ENCODE measurements at regions not wholly inside any gene's neighbourhood (a gene's known extent, or its start where the extent isn't known, plus 50 kb on each side); places are given as distances from the start of the nearest gene placed in this dataset.

DNA sequence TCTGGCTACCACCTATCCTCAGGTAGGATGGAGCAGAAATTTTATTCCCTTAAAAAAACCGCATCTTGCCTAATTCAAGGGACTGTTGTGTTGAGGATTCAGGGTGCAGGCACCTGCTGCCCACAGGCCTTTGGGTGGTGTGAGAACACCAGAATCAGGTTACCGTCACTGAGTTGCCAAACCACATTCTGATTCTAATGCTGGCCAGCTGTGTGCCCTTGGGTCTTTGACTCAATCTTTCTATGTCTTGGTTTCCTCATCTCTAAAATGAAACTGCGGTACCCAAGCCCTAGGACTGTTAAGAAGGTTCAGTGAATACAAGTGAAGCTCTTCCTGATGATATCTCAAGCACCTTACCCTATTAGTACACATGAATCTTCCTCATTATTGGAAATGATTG is 827.3 kb downstream of the DHX35 start:
- DNase-seq (no peak), ATAC-seq (no peak)
- Histone ChIP-seq H3K27ac (no peak overlapping the region), H3K4me1 (no peaks in the 10 kb centered on the region), H3K4me3 (no peak overlapping the region), H3K27me3 (no peaks in the 10 kb centered on the region), H3K9me3 (no peaks in the 10 kb centered on the region), H3K36me3 (replicated peaks in 1 of 2; ENCODE audit: insufficient read depth in 1 of 2, low read depth in 2 of 2) (no peaks in the 10 kb centered on the region)
- TF ChIP-seq, protein P1, sequence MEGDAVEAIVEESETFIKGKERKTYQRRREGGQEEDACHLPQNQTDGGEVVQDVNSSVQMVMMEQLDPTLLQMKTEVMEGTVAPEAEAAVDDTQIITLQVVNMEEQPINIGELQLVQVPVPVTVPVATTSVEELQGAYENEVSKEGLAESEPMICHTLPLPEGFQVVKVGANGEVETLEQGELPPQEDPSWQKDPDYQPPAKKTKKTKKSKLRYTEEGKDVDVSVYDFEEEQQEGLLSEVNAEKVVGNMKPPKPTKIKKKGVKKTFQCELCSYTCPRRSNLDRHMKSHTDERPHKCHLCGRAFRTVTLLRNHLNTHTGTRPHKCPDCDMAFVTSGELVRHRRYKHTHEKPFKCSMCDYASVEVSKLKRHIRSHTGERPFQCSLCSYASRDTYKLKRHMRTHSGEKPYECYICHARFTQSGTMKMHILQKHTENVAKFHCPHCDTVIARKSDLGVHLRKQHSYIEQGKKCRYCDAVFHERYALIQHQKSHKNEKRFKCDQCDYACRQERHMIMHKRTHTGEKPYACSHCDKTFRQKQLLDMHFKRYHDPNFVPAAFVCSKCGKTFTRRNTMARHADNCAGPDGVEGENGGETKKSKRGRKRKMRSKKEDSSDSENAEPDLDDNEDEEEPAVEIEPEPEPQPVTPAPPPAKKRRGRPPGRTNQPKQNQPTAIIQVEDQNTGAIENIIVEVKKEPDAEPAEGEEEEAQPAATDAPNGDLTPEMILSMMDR (IDR thresholded peaks at IDR 0.05): no peak
- no peak for TF ChIP-seq POLR2A (IDR thresholded peaks at IDR 0.05)
- intact Hi-C loops (cut with DNase I): no loop called here
- WGBS, 2 donors: 85 to 93% methylated on average over 3 of the region's 3 CpGs

DNA sequence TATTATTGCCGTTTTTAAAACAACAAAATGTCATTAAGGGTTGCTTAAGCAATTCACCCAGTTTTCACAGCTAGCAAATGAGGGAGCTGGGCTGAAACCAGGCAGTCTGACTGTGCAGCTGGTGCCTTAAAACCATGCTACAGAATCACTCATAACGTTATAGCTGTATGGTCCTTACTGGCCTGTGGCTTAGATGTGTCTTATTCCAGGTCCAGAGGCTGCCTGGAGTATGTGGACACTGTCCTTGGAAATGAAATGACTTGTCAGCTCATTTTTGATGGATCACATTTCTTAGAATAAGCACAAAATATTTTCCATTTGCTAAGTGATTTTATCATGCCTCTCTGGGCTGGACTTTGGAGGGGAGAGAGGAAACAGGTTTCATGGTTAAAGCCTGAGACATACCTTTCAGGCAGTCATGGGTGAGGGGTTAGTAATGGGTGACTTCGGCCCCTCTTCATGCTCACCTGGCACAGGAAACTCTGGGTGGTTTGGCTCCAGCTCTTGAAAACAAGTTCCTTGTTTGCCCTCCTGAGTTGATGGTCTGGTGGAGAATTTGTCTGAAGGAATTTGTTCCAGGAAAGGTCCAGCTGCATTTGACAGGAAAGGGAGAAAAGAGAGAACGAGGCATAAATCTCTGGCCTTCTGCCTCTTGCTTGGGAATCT is 823.2 kb downstream of the DHX35 start:
- WGBS, 2 donors: 14 to 24% methylated on average over 4 of the region's 4 CpGs
- no peaks in the 10 kb centered on the region for H3K4me1 ChIP-seq
- ATAC-seq (peak; percentile 33), DNase-seq (peak in 1 of 4 donors; percentile 11)
- no peak overlapping the region for H3K4me3 ChIP-seq
- H3K27ac ChIP-seq: peak overlapping the region in 3 of 4 donors; percentile 1 to 22 (median 22)
- TF ChIP-seq, protein P1 (IDR thresholded peaks at IDR 0.05): no peak
- TF ChIP-seq POLR2A (IDR thresholded peaks at IDR 0.05): no peak
- intact Hi-C loops (cut with DNase I): no loop called here
- H3K9me3 ChIP-seq: no peaks in the 10 kb centered on the region
- H3K36me3 ChIP-seq (replicated peaks in 1 of 2; ENCODE audit: insufficient read depth in 1 of 2, low read depth in 2 of 2): no peaks in the 10 kb centered on the region
- no peaks in the 10 kb centered on the region for H3K27me3 ChIP-seq

DNA sequence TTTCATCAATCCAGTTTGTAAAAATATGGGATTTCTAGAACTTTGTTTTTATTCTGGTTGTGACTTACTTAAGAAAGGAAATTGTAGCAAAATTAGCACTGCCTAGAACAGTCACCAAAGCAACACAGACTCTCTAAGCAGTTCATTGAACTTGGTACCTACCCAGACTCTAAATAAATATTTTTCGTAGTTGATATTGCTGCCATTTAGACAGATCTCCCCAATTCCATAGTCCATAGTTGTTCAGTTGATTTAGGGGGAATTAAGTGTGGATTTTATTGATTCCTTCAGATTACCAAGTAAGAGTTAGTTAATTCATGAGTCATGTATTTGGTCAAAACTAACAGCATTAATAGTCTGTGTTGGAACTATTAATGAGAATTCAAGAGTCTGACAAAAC is 822.5 kb downstream of the DHX35 start:
- Histone ChIP-seq H3K27me3 (no peaks in the 10 kb centered on the region), H3K9me3 (no peaks in the 10 kb centered on the region), H3K27ac (peak overlapping the region in 1 of 4 donors; percentile 22), H3K4me1 (no peaks in the 10 kb centered on the region), H3K36me3 (replicated peaks in 1 of 2; ENCODE audit: insufficient read depth in 1 of 2, low read depth in 2 of 2) (no peaks in the 10 kb centered on the region), H3K4me3 (no peak overlapping the region)
- TF ChIP-seq, protein P1 (IDR thresholded peaks at IDR 0.05): no peak
- TF ChIP-seq POLR2A (IDR thresholded peaks at IDR 0.05): no peak
- no peak for ATAC-seq
- no peak for DNase-seq
- WGBS, 2 donors: 15 to 34% methylated on average over 1 of the region's 1 CpG
- intact Hi-C loops (cut with DNase I): no loop called here

DNA sequence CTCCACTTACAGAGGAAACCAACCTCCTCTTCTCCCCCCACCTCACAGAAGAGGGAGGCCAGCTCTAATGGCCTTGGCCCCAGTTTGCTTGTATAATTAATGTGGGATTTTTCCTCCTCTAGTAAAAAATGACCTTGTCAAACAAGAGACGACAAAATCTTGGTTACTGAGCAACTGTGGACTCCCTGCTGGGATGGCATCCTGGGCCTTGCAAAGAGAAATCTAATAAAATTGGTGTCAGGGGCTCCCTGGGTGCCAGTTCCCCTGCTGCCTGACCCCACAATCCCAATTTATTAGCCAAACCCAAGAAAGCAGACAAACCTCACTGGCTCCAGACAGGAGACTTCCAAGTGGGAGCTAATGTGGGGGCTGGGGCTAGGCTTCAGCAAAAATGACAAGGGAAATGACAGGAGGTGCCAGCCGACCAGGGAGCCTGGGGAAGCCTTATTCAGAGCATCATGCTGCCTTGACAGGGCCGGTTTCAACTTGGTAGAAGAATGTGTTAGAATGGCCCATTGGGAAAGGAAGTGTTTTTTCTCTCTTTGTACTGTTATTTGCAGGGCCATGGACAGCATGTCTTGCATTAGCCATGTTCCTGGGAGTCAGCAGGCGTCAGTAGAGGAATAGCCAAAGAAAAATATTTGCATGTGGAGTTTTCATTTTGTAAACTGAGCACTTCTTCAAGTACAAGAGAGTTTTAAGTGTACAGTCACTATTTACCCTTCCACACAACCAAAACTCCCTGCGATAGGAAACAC is 816.9 kb downstream of the DHX35 start:
- 18 to 25% methylated on average over 5 of the region's 5 CpGs for WGBS, 2 donors
- ATAC-seq: peak; percentile 71
- Histone ChIP-seq H3K27me3 (no peaks in the 10 kb centered on the region), H3K4me3 (no peak overlapping the region), H3K9me3 (no peaks in the 10 kb centered on the region), H3K4me1 (peaks cover 30% of the 10 kb centered on the region), H3K36me3 (replicated peaks in 1 of 2; ENCODE audit: insufficient read depth in 1 of 2, low read depth in 2 of 2) (no peaks in the 10 kb centered on the region), H3K27ac (peak overlapping the region in 3 of 4 donors; percentile 59 to 77 (median 64))
- TF ChIP-seq, protein P1 (IDR thresholded peaks at IDR 0.05): no peak
- TF ChIP-seq POLR2A (IDR thresholded peaks at IDR 0.05): no peak
- DNase-seq: peak in 3 of 4 donors; percentile 11 to 26 (median 16)
- intact Hi-C loops (cut with DNase I): no loop called here

Data from body of pancreas (tissue), 4 donors.